ENCODE measurements at regions not wholly inside any gene's neighbourhood (a gene's known extent, or its start where the extent isn't known, plus 50 kb on each side); places are given as distances from the start of the nearest gene placed in this dataset.

- ATAC-seq (replicated peaks; ENCODE audit: extremely low read depth, poor library complexity, severe bottlenecking) (no peak), DNase-seq (ENCODE audit: low spot score in 2 of 2) (no peak)
- Mint-ChIP-seq H3K4me1 (no peaks in the 10 kb centered on the region), H3K9me3 (no peaks in the 10 kb centered on the region), H3K27me3 (peaks cover 33% of the 10 kb centered on the region), H3K4me3 (no peak overlapping the region), H3K27ac (ENCODE audit: low read depth) (no peak overlapping the region), H3K36me3 (ENCODE audit: insufficient read depth) (no peaks in the 10 kb centered on the region)
Observed at GRCh38 chr22:22043296-22044078, 60.9 kb upstream of the TOP3B start.

GRCh38 chr22:22042599-22043295, 60.2 kb upstream of the TOP3B start:
- Mint-ChIP-seq H3K4me3 (no peak overlapping the region), H3K36me3 (ENCODE audit: insufficient read depth) (no peaks in the 10 kb centered on the region), H3K27me3 (peaks cover 31% of the 10 kb centered on the region), H3K27ac (ENCODE audit: low read depth) (no peak overlapping the region), H3K4me1 (no peaks in the 10 kb centered on the region), H3K9me3 (no peaks in the 10 kb centered on the region)
- no peak for ATAC-seq (replicated peaks; ENCODE audit: extremely low read depth, poor library complexity, severe bottlenecking)
- no peak for DNase-seq (ENCODE audit: low spot score in 2 of 2)

- Mint-ChIP-seq H3K27ac (ENCODE audit: low read depth) (no peak overlapping the region), H3K27me3 (peaks cover 24% of the 10 kb centered on the region), H3K36me3 (ENCODE audit: insufficient read depth) (no peaks in the 10 kb centered on the region), H3K9me3 (no peaks in the 10 kb centered on the region), H3K4me1 (no peaks in the 10 kb centered on the region), H3K4me3 (no peak overlapping the region)
- DNase-seq (ENCODE audit: low spot score in 2 of 2) (no peak), ATAC-seq (replicated peaks; ENCODE audit: extremely low read depth, poor library complexity, severe bottlenecking) (no peak)
Observed at GRCh38 chr22:22042009-22042408, 59.4 kb upstream of the TOP3B start.

- ATAC-seq (replicated peaks; ENCODE audit: extremely low read depth, poor library complexity, severe bottlenecking) = no peak
Observed at GRCh38 chr22:22040908-22041307, 58.3 kb upstream of the TOP3B start.

GRCh38 chr22:22040472-22040871, 57.9 kb upstream of the TOP3B start:
- Mint-ChIP-seq H3K27ac (ENCODE audit: low read depth) (no peak overlapping the region), H3K36me3 (ENCODE audit: insufficient read depth) (no peaks in the 10 kb centered on the region), H3K9me3 (no peaks in the 10 kb centered on the region), H3K27me3 (peaks cover 21% of the 10 kb centered on the region), H3K4me3 (no peak overlapping the region), H3K4me1 (no peaks in the 10 kb centered on the region)
- DNase-seq (ENCODE audit: low spot score in 2 of 2) (no peak), ATAC-seq (replicated peaks; ENCODE audit: extremely low read depth, poor library complexity, severe bottlenecking) (no peak)

More at GRCh38 chr22:22040908-22041307, 58.3 kb upstream of the TOP3B start:
- H3K9me3 Mint-ChIP-seq = no peaks in the 10 kb centered on the region
- no peak overlapping the region for H3K27ac Mint-ChIP-seq (ENCODE audit: low read depth)
- no peaks in the 10 kb centered on the region for H3K36me3 Mint-ChIP-seq (ENCODE audit: insufficient read depth)
- H3K4me1 Mint-ChIP-seq = no peaks in the 10 kb centered on the region
- H3K4me3 Mint-ChIP-seq = no peak overlapping the region
- DNase-seq (ENCODE audit: low spot score in 2 of 2) = no peak
- peaks cover 18% of the 10 kb centered on the region for H3K27me3 Mint-ChIP-seq

GRCh38 chr22:22039286-22040074, 56.9 kb upstream of the TOP3B start:
- no peaks in the 10 kb centered on the region for H3K4me1 Mint-ChIP-seq
- no peaks in the 10 kb centered on the region for H3K9me3 Mint-ChIP-seq
- DNase-seq (ENCODE audit: low spot score in 2 of 2) = no peak
- ATAC-seq (replicated peaks; ENCODE audit: extremely low read depth, poor library complexity, severe bottlenecking) = no peak
- no peak overlapping the region for H3K4me3 Mint-ChIP-seq
- no peaks in the 10 kb centered on the region for H3K36me3 Mint-ChIP-seq (ENCODE audit: insufficient read depth)
- H3K27me3 Mint-ChIP-seq = peaks cover 31% of the 10 kb centered on the region
- H3K27ac Mint-ChIP-seq (ENCODE audit: low read depth) = no peak overlapping the region

GRCh38 chr22:22038178-22038880, 55.7 kb upstream of the TOP3B start:
- peaks cover 39% of the 10 kb centered on the region for H3K27me3 Mint-ChIP-seq
- no peaks in the 10 kb centered on the region for H3K4me1 Mint-ChIP-seq
- no peak for ATAC-seq (replicated peaks; ENCODE audit: extremely low read depth, poor library complexity, severe bottlenecking)
- no peaks in the 10 kb centered on the region for H3K36me3 Mint-ChIP-seq (ENCODE audit: insufficient read depth)
- no peak for DNase-seq (ENCODE audit: low spot score in 2 of 2)
- no peak overlapping the region for H3K4me3 Mint-ChIP-seq
- no peak overlapping the region for H3K27ac Mint-ChIP-seq (ENCODE audit: low read depth)
- H3K9me3 Mint-ChIP-seq = no peaks in the 10 kb centered on the region

- H3K27ac Mint-ChIP-seq (ENCODE audit: low read depth) = no peak overlapping the region
- H3K9me3 Mint-ChIP-seq = no peaks in the 10 kb centered on the region
- no peaks in the 10 kb centered on the region for H3K4me1 Mint-ChIP-seq
- ATAC-seq (replicated peaks; ENCODE audit: extremely low read depth, poor library complexity, severe bottlenecking) (no peak), DNase-seq (ENCODE audit: low spot score in 2 of 2) (no peak)
- no peaks in the 10 kb centered on the region for H3K36me3 Mint-ChIP-seq (ENCODE audit: insufficient read depth)
- no peak overlapping the region for H3K4me3 Mint-ChIP-seq
- peaks cover 45% of the 10 kb centered on the region for H3K27me3 Mint-ChIP-seq
Observed at GRCh38 chr22:22037740-22038139, 55.2 kb upstream of the TOP3B start.

GRCh38 chr22:22037229-22037628, 54.6 kb upstream of the TOP3B start:
- no peak for DNase-seq (ENCODE audit: low spot score in 2 of 2)
- no peak for ATAC-seq (replicated peaks; ENCODE audit: extremely low read depth, poor library complexity, severe bottlenecking)
- no peaks in the 10 kb centered on the region for H3K36me3 Mint-ChIP-seq (ENCODE audit: insufficient read depth)
- no peak overlapping the region for H3K4me3 Mint-ChIP-seq
- peaks cover 50% of the 10 kb centered on the region for H3K27me3 Mint-ChIP-seq
- no peak overlapping the region for H3K27ac Mint-ChIP-seq (ENCODE audit: low read depth)
- H3K4me1 Mint-ChIP-seq = no peaks in the 10 kb centered on the region
- no peaks in the 10 kb centered on the region for H3K9me3 Mint-ChIP-seq

GRCh38 chr22:22036588-22036987, 54.0 kb upstream of the TOP3B start:
- no peak overlapping the region for H3K4me3 Mint-ChIP-seq
- ATAC-seq (replicated peaks; ENCODE audit: extremely low read depth, poor library complexity, severe bottlenecking) (no peak), DNase-seq (ENCODE audit: low spot score in 2 of 2) (no peak)
- no peaks in the 10 kb centered on the region for H3K9me3 Mint-ChIP-seq
- peaks cover 51% of the 10 kb centered on the region for H3K27me3 Mint-ChIP-seq
- no peak overlapping the region for H3K27ac Mint-ChIP-seq (ENCODE audit: low read depth)
- no peaks in the 10 kb centered on the region for H3K4me1 Mint-ChIP-seq
- H3K36me3 Mint-ChIP-seq (ENCODE audit: insufficient read depth) = no peaks in the 10 kb centered on the region

GRCh38 chr22:22035771-22036314, 53.3 kb upstream of the TOP3B start:
- DNase-seq (ENCODE audit: low spot score in 2 of 2) = no peak
- no peaks in the 10 kb centered on the region for H3K4me1 Mint-ChIP-seq
- no peaks in the 10 kb centered on the region for H3K9me3 Mint-ChIP-seq
- H3K4me3 Mint-ChIP-seq = no peak overlapping the region
- ATAC-seq (replicated peaks; ENCODE audit: extremely low read depth, poor library complexity, severe bottlenecking) = no peak
- H3K27ac Mint-ChIP-seq (ENCODE audit: low read depth) = no peak overlapping the region
- peaks cover 51% of the 10 kb centered on the region for H3K27me3 Mint-ChIP-seq
- H3K36me3 Mint-ChIP-seq (ENCODE audit: insufficient read depth) = no peaks in the 10 kb centered on the region

GRCh38 chr22:22035203-22035602, 52.6 kb upstream of the TOP3B start:
- ATAC-seq (replicated peaks; ENCODE audit: extremely low read depth, poor library complexity, severe bottlenecking) = no peak
- Mint-ChIP-seq H3K27me3 (peaks cover 51% of the 10 kb centered on the region), H3K36me3 (ENCODE audit: insufficient read depth) (no peaks in the 10 kb centered on the region)

More at GRCh38 chr22:22035203-22035602, 52.6 kb upstream of the TOP3B start:
- no peak overlapping the region for H3K4me3 Mint-ChIP-seq
- no peak overlapping the region for H3K27ac Mint-ChIP-seq (ENCODE audit: low read depth)
- no peaks in the 10 kb centered on the region for H3K4me1 Mint-ChIP-seq
- no peak for DNase-seq (ENCODE audit: low spot score in 2 of 2)
- H3K9me3 Mint-ChIP-seq = no peaks in the 10 kb centered on the region

Measured in central memory CD8-positive, alpha-beta T cell (primary cell).